ENCODE measurements at regions not wholly inside any gene's neighbourhood (a gene's known extent, or its start where the extent isn't known, plus 50 kb on each side); places are given as distances from the start of the nearest gene placed in this dataset.
"Not testable (repeated sequence)": the region's sequence is repeated elsewhere in the genome, so short reads cannot be mapped to it uniquely, and the experiment has no call there.

DNA sequence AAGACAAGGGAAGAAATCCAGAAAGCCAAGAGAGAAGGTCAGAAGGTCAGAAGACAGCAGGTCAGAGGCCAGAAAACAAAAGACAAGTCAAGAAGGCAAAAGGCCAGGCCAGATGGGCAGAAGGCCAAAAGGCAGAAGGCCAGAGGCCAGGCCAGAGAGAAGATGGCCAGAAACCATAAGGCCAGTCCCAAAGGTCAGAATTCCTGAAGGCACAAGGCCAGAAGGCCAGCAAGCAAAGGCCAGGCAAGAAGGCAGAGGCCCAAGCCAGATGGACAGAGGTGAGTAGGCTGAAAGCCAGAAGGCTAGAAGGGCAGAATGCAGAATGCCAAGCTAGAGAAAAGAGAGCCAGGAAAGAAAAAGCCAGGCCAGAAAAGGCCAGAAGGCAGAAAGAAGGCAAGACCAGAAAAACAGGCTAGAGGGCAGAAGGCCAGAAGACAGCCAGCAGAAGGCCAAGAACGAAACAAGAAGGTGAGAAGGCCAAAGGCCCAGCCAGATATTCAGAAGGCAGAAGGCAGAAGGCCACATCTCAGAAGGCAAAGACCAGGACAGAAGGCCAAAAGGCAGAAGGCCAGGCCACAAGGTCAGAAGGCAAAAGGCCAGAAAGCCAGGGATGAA is 186.3 kb downstream of the TUBA3C start:
- DNase-seq (ENCODE audit: low spot score), result no peak
- Mint-ChIP-seq H3K27ac (no peak overlapping the region), H3K4me3 (no peak overlapping the region), H3K4me1 (ENCODE audit: low read depth in 2 of 2) (no peaks in the 10 kb centered on the region), H3K36me3 (peaks cover 13% of the 10 kb centered on the region), H3K27me3 (no peaks in the 10 kb centered on the region), H3K9me3 (peaks cover 42% of the 10 kb centered on the region)
- no peak for ATAC-seq

DNA sequence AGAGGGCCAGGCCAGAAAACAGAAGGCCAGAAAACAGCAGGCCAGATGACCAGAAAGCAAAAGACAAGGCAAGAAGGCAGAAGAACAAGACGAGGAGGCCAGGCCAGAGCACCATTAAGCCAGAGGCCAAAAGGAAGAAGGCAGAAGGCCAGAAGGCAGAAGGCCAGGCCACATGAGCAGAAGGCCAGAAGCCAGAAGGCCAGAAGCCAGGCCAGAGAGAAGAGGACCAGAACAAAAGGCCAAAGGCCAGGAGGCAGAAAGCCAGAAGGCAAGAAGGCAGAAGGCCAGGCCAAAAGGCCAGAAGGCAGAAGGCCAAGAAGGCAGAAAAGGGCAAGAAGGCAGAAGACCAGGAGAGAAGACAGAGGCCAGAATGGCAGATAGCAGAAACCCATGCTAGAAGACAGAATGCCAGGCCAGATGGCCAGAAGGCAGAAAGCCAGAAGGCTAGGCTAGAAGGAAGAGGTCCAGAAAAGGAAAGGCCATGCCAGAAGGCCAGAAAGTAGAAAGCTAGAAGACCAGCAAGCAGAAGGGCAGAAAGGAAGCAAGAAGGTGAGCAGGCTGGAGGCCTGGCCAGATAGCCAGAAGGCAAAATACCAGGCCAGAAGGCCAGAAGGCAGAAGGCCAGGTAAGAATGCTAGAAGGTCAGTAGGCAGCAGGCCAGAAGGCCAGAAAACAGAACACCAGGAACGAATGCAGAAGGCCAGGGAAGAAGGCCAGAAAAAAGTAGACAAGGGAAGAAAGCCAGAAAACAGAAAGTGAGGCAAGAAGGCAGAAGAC is 187.6 kb downstream of the TUBA3C start:
- H3K27me3 Mint-ChIP-seq, result no peaks in the 10 kb centered on the region
- H3K4me3 Mint-ChIP-seq, result no peak overlapping the region
- H3K36me3 Mint-ChIP-seq, result peaks cover 13% of the 10 kb centered on the region
- DNase-seq (ENCODE audit: low spot score), result no peak
- peaks cover 46% of the 10 kb centered on the region for H3K9me3 Mint-ChIP-seq
- H3K4me1 Mint-ChIP-seq (ENCODE audit: low read depth in 2 of 2), result no peaks in the 10 kb centered on the region
- no peak for ATAC-seq
- H3K27ac Mint-ChIP-seq, result no peak overlapping the region

DNA sequence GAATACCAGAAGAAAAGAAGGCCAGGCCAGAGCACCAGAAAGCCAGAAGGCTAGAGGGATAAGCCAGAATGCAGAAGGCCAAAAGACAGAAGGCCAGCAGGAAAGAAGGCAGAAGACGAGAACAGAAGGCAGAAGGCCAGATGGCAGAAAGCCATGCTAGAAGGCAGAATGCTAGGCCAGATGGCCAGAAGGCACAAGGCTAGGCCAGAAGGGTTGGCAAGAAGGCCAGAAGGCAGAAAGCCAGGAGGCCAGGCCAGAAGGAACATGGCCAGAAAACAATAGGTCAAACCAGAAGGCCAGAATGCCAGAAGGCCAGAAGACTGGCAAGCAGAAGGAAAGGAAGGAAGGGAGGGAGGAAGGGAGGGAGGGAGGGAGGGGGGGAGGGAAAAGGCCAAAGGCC is 188.8 kb downstream of the TUBA3C start:
- no peak overlapping the region for H3K27ac Mint-ChIP-seq
- H3K4me1 Mint-ChIP-seq (ENCODE audit: low read depth in 2 of 2), result no peaks in the 10 kb centered on the region
- H3K27me3 Mint-ChIP-seq, result no peaks in the 10 kb centered on the region
- H3K36me3 Mint-ChIP-seq, result peaks cover 13% of the 10 kb centered on the region
- no peak for DNase-seq (ENCODE audit: low spot score)
- no peak overlapping the region for H3K4me3 Mint-ChIP-seq
- ATAC-seq, result no peak
- peaks cover 45% of the 10 kb centered on the region for H3K9me3 Mint-ChIP-seq

DNA sequence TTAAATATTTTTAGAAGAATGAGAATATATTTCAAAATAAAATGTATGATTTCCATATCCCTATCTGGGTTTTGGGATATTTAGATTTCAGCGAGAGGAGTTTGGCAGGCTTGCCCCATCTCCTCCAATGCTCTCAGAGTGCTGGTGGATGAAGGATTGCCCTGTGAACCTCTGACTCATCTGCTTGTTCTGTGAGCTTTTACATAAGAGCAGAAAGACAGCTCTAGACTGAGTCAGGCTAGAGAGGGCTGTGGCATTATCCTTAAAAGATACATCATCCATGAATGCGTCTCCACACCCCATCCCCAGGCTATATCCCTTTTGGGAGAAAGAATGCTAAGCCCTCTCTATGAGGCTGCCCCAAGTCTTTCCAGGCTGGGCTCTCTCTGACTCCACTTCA is 190.6 kb downstream of the TUBA3C start:
- no peak overlapping the region for H3K4me3 Mint-ChIP-seq
- peaks cover 49% of the 10 kb centered on the region for H3K9me3 Mint-ChIP-seq
- ATAC-seq (no peak), DNase-seq (ENCODE audit: low spot score) (no peak)
- H3K4me1 Mint-ChIP-seq (ENCODE audit: low read depth in 2 of 2), result no peaks in the 10 kb centered on the region
- peaks cover 18% of the 10 kb centered on the region for H3K36me3 Mint-ChIP-seq
- H3K27ac Mint-ChIP-seq, result no peak overlapping the region
- H3K27me3 Mint-ChIP-seq, result no peaks in the 10 kb centered on the region

DNA sequence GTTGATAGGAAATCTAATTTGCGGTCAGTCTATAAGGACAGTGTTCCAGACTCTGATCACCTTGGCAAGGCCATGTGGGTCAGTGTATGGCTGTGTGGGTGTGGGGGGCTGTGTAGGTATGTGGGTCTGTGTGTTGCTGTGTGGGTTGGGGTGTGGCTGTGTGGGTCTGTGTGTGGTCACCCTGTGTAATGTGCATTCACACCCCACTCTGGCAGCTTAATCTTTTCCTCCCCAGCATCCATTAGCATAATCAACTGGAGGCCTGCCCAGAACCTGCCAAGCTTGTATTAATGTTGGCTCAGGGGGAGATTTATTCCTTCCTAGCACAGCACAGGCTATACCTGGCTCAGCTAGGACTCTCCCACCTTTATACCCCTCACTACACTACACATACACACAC is 203.2 kb downstream of the TUBA3C start:
- DNase-seq (ENCODE audit: low spot score) (no peak), ATAC-seq (peak in 1 of 2 donors; percentile 41)
- Mint-ChIP-seq H3K27me3 (no peaks in the 10 kb centered on the region), H3K4me3 (no peak overlapping the region), H3K4me1 (ENCODE audit: low read depth in 2 of 2) (no peaks in the 10 kb centered on the region), H3K9me3 (peaks cover 22% of the 10 kb centered on the region), H3K27ac (no peak overlapping the region), H3K36me3 (no peaks in the 10 kb centered on the region)

DNA sequence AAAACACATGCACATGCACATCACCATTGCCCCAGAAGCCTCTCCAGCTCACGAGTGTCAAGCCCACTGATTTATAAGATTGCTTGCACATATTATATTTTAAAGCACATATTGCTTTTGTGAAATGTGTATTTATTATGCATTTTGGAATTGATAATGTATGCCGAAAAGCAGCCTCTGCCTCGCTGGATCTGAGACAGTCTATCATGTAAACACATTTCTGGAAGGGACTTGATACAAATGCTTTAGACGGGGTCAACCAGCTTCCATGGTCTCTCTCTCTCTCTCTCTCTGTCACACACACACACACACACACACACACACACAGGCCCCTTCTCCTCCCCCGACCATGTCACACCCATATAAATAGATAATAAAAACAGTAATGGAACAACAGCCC is 203.8 kb downstream of the TUBA3C start:
- DNase-seq (ENCODE audit: low spot score) (no peak), ATAC-seq (no peak)
- H3K9me3 Mint-ChIP-seq, result peaks cover 20% of the 10 kb centered on the region
- no peak overlapping the region for H3K4me3 Mint-ChIP-seq
- H3K27ac Mint-ChIP-seq, result no peak overlapping the region
- no peaks in the 10 kb centered on the region for H3K4me1 Mint-ChIP-seq (ENCODE audit: low read depth in 2 of 2)
- H3K36me3 Mint-ChIP-seq, result no peaks in the 10 kb centered on the region
- H3K27me3 Mint-ChIP-seq, result no peaks in the 10 kb centered on the region

DNA sequence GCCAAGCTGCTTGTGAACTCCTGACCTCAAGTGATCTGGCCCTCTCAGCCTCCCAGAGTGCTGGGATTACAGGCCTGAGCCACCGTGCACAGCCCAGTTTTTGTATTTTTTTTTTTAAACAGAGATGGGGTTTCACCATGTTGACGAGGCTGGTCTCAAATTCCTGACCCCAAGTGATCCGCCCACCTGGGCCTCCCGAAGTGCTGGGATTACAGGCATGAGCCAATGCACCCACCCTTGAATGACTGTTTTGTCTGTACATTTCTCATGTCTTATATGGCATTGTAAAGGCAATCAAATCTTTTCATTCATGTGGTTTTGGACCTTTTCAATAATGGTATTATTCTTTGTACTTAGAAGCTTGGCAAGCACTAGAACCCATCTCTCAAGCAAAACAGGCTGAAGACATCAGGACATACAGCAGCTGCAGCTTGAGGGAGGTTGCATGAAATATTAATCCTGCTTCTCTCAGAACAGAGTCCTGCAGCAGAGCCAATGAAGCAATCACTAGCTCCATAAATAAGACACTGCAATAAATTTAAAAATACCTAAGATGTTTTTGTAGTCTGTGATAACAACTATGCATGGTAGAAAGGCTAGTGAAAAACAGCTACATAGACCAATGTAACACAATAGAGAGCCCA is 209.9 kb downstream of the TUBA3C start:
- no peak for DNase-seq (ENCODE audit: low spot score)
- Mint-ChIP-seq H3K4me3 (no peak overlapping the region), H3K27me3 (no peaks in the 10 kb centered on the region), H3K27ac (no peak overlapping the region), H3K9me3 (peaks cover 5% of the 10 kb centered on the region), H3K36me3 (no peaks in the 10 kb centered on the region), H3K4me1 (ENCODE audit: low read depth in 2 of 2) (no peaks in the 10 kb centered on the region)
- ATAC-seq, result no peak

DNA sequence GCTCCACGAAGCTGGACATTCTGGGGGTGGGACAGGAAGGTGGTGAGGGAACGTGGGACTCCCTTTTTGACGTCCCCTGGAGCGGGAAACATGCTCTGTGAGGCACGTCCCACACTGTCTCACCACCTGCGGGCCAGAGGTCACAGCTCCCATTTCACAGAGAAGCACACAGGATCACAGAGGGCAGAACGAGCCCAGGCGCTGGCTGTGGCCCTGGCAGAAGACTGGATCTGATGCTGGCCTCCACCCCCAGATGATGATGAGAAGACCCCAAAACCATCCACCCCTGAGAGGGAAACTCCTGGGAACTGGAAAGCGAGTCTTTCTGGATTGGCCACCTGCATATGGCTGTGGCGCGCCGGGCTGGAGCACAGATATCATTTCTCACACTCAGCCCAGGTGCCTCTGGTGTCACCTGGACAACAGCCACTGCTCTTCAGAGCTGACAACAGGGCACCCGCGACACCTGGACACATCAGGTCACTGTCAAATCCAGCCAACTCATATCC is 216.2 kb downstream of the TUBA3C start:
- Mint-ChIP-seq H3K36me3 (no peaks in the 10 kb centered on the region), H3K27me3 (no peaks in the 10 kb centered on the region), H3K4me3 (no peak overlapping the region), H3K27ac (no peak overlapping the region), H3K9me3 (peaks cover 4% of the 10 kb centered on the region), H3K4me1 (ENCODE audit: low read depth in 2 of 2) (no peaks in the 10 kb centered on the region)
- DNase-seq (ENCODE audit: low spot score), result no peak
- no peak for ATAC-seq

DNA sequence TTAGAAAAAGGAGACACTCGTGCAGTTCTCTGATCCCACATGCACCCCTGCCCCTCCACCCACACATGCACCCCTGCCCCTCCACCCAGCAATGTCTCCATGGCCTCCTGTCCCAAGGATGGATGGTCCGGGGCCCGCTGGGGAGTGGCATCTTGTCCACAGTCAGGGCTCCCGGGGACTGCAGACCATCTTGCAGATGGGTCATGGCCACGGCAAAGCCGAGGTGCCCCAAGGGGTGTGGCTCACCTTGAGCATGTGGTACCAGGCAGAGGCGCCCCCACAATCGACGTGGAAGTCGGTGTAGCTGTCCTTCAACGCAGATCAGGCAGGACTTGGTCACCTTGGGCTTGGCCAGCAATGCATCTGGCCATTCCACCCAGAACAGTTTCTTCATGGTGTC is 216.7 kb downstream of the TUBA3C start:
- Mint-ChIP-seq H3K36me3 (no peaks in the 10 kb centered on the region), H3K27ac (no peak overlapping the region), H3K4me1 (ENCODE audit: low read depth in 2 of 2) (no peaks in the 10 kb centered on the region), H3K9me3 (peaks cover 4% of the 10 kb centered on the region), H3K4me3 (no peak overlapping the region), H3K27me3 (no peaks in the 10 kb centered on the region)
- ATAC-seq (peak in 1 of 2 donors; percentile 22), DNase-seq (ENCODE audit: low spot score) (no peak)

DNA sequence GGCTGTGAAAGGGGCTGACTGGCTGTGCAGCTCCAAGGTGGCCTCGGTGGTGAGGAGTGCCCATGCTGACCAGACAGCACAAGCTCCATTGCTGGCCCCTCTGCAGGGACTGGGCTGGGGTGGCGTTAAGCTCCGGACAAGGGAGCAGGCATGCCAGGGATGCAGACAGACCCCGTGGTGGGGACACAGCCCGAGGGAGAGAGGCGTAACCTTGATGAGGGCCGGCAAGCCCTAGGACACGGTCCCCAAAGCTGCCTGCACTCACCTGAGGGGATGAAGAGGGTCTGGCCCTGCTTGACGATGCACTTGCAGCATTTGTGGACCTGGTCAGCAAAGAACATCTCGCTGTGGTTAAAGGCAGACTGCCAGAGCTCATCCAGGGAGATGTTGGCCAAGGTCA is 217.9 kb downstream of the TUBA3C start:
- H3K27me3 Mint-ChIP-seq; H3K36me3 Mint-ChIP-seq; H3K4me1 Mint-ChIP-seq (ENCODE audit: low read depth in 2 of 2); DNase-seq (ENCODE audit: low spot score); H3K9me3 Mint-ChIP-seq; ATAC-seq; H3K27ac Mint-ChIP-seq; H3K4me3 Mint-ChIP-seq: not testable (repeated sequence)

DNA sequence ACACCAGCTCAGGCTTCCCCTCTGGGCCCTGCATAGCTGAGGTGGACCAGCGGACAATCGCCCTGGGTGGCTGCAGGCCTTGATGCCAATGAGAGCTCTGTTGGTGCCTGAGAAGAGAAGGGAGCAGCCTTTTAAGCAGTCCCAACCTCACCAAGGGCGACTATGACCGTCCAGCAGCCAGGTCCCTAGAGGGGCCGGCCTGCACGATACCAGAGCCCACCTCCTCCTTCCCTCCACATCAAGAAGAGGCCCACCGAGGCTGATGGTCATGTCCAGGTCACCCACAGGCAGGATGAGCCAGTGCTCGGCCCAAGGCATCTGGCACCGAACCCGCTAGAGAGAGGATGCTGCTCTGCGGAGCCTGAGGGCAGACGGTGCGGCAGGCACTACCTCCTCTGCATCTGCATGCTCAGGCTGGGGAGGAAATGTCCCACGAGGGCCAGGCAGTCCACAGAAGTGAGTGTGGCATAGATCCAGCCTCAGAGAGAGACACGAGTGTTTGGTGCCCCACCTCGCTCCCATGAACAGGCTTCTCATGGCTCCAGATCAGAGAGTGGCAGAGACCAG is 219.4 kb downstream of the TUBA3C start:
- no peak overlapping the region for H3K27ac Mint-ChIP-seq
- no peaks in the 10 kb centered on the region for H3K27me3 Mint-ChIP-seq
- ATAC-seq, result no peak
- no peak for DNase-seq (ENCODE audit: low spot score)
- H3K4me1 Mint-ChIP-seq (ENCODE audit: low read depth in 2 of 2), result no peaks in the 10 kb centered on the region
- H3K9me3 Mint-ChIP-seq, result peaks cover 4% of the 10 kb centered on the region
- no peaks in the 10 kb centered on the region for H3K36me3 Mint-ChIP-seq
- H3K4me3 Mint-ChIP-seq, result no peak overlapping the region

DNA sequence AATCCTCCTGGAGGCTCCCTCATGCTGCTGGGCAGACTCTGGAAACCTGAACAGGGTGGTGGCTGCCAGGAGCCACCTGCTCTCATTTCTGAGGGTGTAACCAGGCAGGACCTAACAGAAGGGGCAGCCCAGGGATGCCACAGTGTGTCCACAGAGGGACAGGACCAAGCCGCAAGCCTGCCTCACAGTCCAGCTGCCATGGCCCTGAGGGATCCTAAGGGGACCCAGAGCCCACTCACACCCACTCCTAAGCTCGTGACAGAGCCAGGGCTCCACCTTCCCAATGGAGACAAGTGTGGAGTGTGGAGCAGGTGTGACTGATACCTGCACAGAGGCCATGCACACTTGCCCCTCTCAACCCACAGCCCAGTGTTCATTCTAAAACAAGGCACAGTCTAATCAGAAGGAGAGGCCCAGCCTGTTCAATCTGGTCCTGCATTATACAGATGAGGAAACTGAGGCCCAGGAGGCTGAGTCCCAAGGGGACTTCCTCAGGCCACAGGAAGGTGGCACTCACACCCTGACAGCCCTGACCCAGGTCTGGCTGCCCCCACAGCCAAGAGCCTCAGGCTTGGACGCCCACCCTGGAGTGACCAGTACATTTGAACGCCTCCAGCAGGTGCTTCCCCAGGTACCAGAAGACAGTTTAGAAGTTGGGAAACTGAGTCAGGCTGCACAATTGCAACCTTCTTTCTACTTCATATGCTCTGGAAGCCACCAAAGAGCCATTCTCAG is 220.1 kb downstream of the TUBA3C start:
- H3K4me1 Mint-ChIP-seq (ENCODE audit: low read depth in 2 of 2), result peaks cover 0 to 6% of the 10 kb centered on the region in 2 donors
- no peak overlapping the region for H3K27ac Mint-ChIP-seq
- H3K36me3 Mint-ChIP-seq, result peaks cover 6% of the 10 kb centered on the region
- H3K4me3 Mint-ChIP-seq, result no peak overlapping the region
- H3K9me3 Mint-ChIP-seq, result peaks cover 9% of the 10 kb centered on the region
- no peaks in the 10 kb centered on the region for H3K27me3 Mint-ChIP-seq
- ATAC-seq, result no peak
- no peak for DNase-seq (ENCODE audit: low spot score)

DNA sequence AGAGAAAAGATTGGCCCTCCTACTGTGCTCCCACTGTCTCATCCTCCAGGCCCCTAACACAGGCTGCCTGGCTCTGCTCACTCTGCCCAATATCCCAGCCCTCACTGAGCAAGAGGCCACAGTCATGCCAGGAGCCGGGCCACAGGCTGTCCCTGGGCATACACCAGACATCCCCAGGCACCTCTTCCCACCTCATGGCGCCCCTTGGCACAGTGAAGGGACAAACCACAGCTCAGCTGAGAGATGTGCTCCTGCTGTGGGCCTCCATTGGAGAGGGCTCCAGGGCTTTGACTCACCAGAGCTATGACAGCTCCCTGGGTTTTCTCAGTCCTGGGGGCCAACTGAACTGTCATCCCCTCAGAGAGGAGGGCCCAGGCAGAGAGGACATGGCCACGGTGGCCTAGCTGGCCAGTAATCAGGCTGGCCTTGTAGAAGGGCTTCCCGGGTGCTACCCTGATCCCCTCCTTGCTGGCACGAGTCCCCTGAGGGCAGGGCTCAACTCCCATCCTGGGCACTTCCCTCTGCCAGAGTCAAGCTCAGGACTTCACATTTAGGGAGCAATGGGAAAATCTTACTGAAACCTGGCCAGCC is 220.9 kb downstream of the TUBA3C start:
- Mint-ChIP-seq H3K9me3 (peaks cover 13% of the 10 kb centered on the region), H3K4me1 (ENCODE audit: low read depth in 2 of 2) (peaks cover 0 to 7% of the 10 kb centered on the region in 2 donors), H3K36me3 (peaks cover 9% of the 10 kb centered on the region), H3K4me3 (no peak overlapping the region), H3K27ac (no peak overlapping the region), H3K27me3 (no peaks in the 10 kb centered on the region)
- ATAC-seq (no peak), DNase-seq (ENCODE audit: low spot score) (no peak)
